H9 (cell line): ENCODE measurements at regions not wholly inside any gene's neighbourhood (a gene's known extent, or its start where the extent isn't known, plus 50 kb on each side); places are given as distances from the start of the nearest gene placed in this dataset.

Experiments
- DNase-seq: peaks from one replicate; pipeline ENCODE4 v3.0.0-alpha.2; 2017
- H2AFZ ChIP-seq: one replicate; pipeline ENCODE4 v1.6.1; 2013; ENCODE audit warnings: mild to moderate bottlenecking, low read length, control low read depth, moderate library complexity
- H2AK5ac ChIP-seq: 2 replicates; pipeline ENCODE4 v1.6.1; 2013; ENCODE audit warnings: low read length, control low read depth, mixed read lengths; ENCODE audit not compliant: insufficient read length
- H2BK120ac ChIP-seq: one replicate; pipeline ENCODE4 v1.6.1; 2013; ENCODE audit warnings: low read depth, mild to moderate bottlenecking, low read length, control low read depth, inconsistent platforms; ENCODE audit not compliant: poor library complexity, severe bottlenecking
- H2BK12ac ChIP-seq: 2 replicates; pipeline ENCODE4 v1.6.1; 2013; ENCODE audit warnings: low read length, control low read depth, mixed read lengths, low read depth; ENCODE audit not compliant: insufficient read length
- H2BK15ac ChIP-seq: 2 replicates; pipeline ENCODE4 v1.6.1; 2013; ENCODE audit warnings: low read depth, low read length, control low read depth
- H2BK20ac ChIP-seq: one replicate; pipeline ENCODE4 v1.6.1; 2013; ENCODE audit warnings: low read depth, mild to moderate bottlenecking, low read length, control low read depth, inconsistent platforms; ENCODE audit not compliant: poor library complexity, severe bottlenecking
- H2BK5ac ChIP-seq: 2 replicates; pipeline ENCODE4 v1.6.1; 2013; ENCODE audit warnings: low read length, control low read depth, mixed read lengths; ENCODE audit not compliant: insufficient read length
- H3K14ac ChIP-seq: 2 replicates; pipeline ENCODE4 v1.6.1; 2013; ENCODE audit warnings: low read length, control low read depth; ENCODE audit not compliant: insufficient read depth
- H3K18ac ChIP-seq: 2 replicates; pipeline ENCODE4 v1.6.1; 2013; ENCODE audit warnings: low read depth, mild to moderate bottlenecking, mixed read lengths, low read length, control low read depth; ENCODE audit not compliant: insufficient read length
- H3K23ac ChIP-seq: 2 replicates; pipeline ENCODE4 v1.6.1; 2013; ENCODE audit warnings: low read length, control low read depth, mixed read lengths, low read depth; ENCODE audit not compliant: insufficient read length
- H3K23me2 ChIP-seq: 2 replicates; pipeline ENCODE4 v1.6.1; 2013; ENCODE audit warnings: low read depth, mild to moderate bottlenecking, mixed read lengths, low read length, control low read depth; ENCODE audit not compliant: insufficient read length, poor library complexity, severe bottlenecking
- H3K27ac ChIP-seq: 2 replicates; pipeline ENCODE4 v1.5.1; 2013; ENCODE audit warnings: low read length, control low read depth, mixed read lengths, low read depth; ENCODE audit not compliant: insufficient read length
- H3K27me3 ChIP-seq: 2 replicates; pipeline ENCODE4 v1.6.1; 2013; ENCODE audit warnings: low read length, control low read depth, inconsistent platforms; ENCODE audit not compliant: insufficient read depth
- H3K4ac ChIP-seq: 2 replicates; pipeline ENCODE4 v1.6.1; 2013; ENCODE audit warnings: low read depth, mild to moderate bottlenecking, control low read depth, inconsistent platforms, low read length, moderate library complexity
- H3K4me1 ChIP-seq: 2 replicates; pipeline ENCODE4 v1.6.1; 2013; ENCODE audit warnings: low read length, control low read depth, inconsistent platforms; ENCODE audit not compliant: insufficient read depth
- H3K4me2 ChIP-seq: 2 replicates; pipeline ENCODE4 v1.6.1; 2013; ENCODE audit warnings: low read length, control low read depth, mixed read lengths; ENCODE audit not compliant: insufficient read length, insufficient read depth
- H3K56ac ChIP-seq: 2 replicates; pipeline ENCODE4 v1.6.1; 2013; ENCODE audit warnings: low read depth, mild to moderate bottlenecking, mixed read lengths, low read length, control low read depth; ENCODE audit not compliant: insufficient read length
- H3K79me1 ChIP-seq: 2 replicates; pipeline ENCODE4 v1.6.1; 2013; ENCODE audit warnings: low read depth, mild to moderate bottlenecking, moderate library complexity, low read length, control low read depth, inconsistent platforms; ENCODE audit not compliant: insufficient read depth, poor library complexity, severe bottlenecking
- H3K79me2 ChIP-seq: 2 replicates; pipeline ENCODE4 v1.6.1; 2013; ENCODE audit warnings: low read length, control low read depth, inconsistent platforms; ENCODE audit not compliant: insufficient read depth
- H3K9ac ChIP-seq: 2 replicates; pipeline ENCODE4 v1.6.1; 2013; ENCODE audit warnings: low read length, control low read depth, mixed read lengths; ENCODE audit not compliant: insufficient read length; ENCODE audit errors: extremely low read depth
- H3K9me3 ChIP-seq: one replicate; pipeline ENCODE4 v1.6.1; 2013; ENCODE audit warnings: low read depth, low read length, inconsistent platforms; ENCODE audit not compliant: control insufficient read depth
- H3T11ph ChIP-seq: one replicate; pipeline ENCODE4 v1.6.1; 2013; ENCODE audit warnings: mild to moderate bottlenecking, low read length, control low read depth, inconsistent platforms
- H4K20me1 ChIP-seq: one replicate; pipeline ENCODE4 v1.6.1; 2013; ENCODE audit not compliant: control insufficient read depth, insufficient read length, insufficient read depth
- H4K5ac ChIP-seq: 2 replicates; pipeline ENCODE4 v1.6.1; 2013; ENCODE audit warnings: low read depth, mild to moderate bottlenecking, mixed read lengths, low read length, control low read depth; ENCODE audit not compliant: insufficient read length
- H4K8ac ChIP-seq: replicated peaks from 2 replicates; pipeline ENCODE4 v1.6.1; 2013; ENCODE audit warnings: low read length, control low read depth, mixed read lengths, low read depth; ENCODE audit not compliant: insufficient read length
- H4K91ac ChIP-seq: 2 replicates; pipeline ENCODE4 v1.6.1; 2013; ENCODE audit warnings: low read depth, mild to moderate bottlenecking, moderate library complexity, mixed read lengths, low read length, control low read depth; ENCODE audit not compliant: insufficient read length
- H3K27ac Mint-ChIP-seq, 3 experiments: 2 replicates in 2 of 3; 3 replicates in 1 of 3; pipeline ENCODE4 v1.8.0; 2020 to 2021; ENCODE audit warnings: mixed read lengths in 3 of 3, mild to moderate bottlenecking in 1 of 3, moderate library complexity in 1 of 3
- H3K27me3 Mint-ChIP-seq: 2 replicates; pipeline ENCODE4 v1.8.0; 2021; ENCODE audit warnings: low read depth, mild to moderate bottlenecking, moderate library complexity, mixed read lengths
- H3K36me3 Mint-ChIP-seq, 3 experiments: 2 replicates in 2 of 3; 3 replicates in 1 of 3; pipeline ENCODE4 v1.8.0; 2020 to 2021; ENCODE audit warnings: low read depth in 3 of 3, mixed read lengths in 3 of 3; ENCODE audit not compliant: insufficient read depth in 1 of 3
- H3K4me1 Mint-ChIP-seq, 2 experiments: 2 replicates each; pipeline ENCODE4 v1.8.0; 2020; ENCODE audit warnings: mixed read lengths in 2 of 2
- H3K4me3 Mint-ChIP-seq, 2 experiments: 2 replicates in 1 of 2; 3 replicates in 1 of 2; pipeline ENCODE4 v1.8.0; 2020 to 2021; ENCODE audit warnings: mild to moderate bottlenecking in 2 of 2, mixed read lengths in 2 of 2, moderate library complexity in 1 of 2
- H3K9me3 Mint-ChIP-seq, 2 experiments: 2 replicates in 1 of 2; 3 replicates in 1 of 2; pipeline ENCODE4 v1.8.0; 2020; ENCODE audit warnings: mild to moderate bottlenecking in 2 of 2, mixed read lengths in 2 of 2, moderate library complexity in 1 of 2
- WGBS: extraction: QIAGEN DNeasy Blood & Tissue Kit; methylation state at CpG from one replicate; pipeline ENCODE4 v1.1.7; 2013; ENCODE audit warnings: missing lambda C conversion rate, low lambda C conversion rate, mixed read lengths; ENCODE audit not compliant: insufficient read length; ENCODE audit errors: extremely low coverage; 5-methylcytosine and 5-hydroxymethylcytosine counted together
- TF ChIP-seq, protein P1 (sequence below): fragments of 200-600 bp; sonication (generic); conservative IDR thresholded peaks from 3 replicates; pipeline ENCODE4 v1.8.0; 2021; ENCODE audit warnings: antibody characterized with exemption, mild to moderate bottlenecking

DNA sequence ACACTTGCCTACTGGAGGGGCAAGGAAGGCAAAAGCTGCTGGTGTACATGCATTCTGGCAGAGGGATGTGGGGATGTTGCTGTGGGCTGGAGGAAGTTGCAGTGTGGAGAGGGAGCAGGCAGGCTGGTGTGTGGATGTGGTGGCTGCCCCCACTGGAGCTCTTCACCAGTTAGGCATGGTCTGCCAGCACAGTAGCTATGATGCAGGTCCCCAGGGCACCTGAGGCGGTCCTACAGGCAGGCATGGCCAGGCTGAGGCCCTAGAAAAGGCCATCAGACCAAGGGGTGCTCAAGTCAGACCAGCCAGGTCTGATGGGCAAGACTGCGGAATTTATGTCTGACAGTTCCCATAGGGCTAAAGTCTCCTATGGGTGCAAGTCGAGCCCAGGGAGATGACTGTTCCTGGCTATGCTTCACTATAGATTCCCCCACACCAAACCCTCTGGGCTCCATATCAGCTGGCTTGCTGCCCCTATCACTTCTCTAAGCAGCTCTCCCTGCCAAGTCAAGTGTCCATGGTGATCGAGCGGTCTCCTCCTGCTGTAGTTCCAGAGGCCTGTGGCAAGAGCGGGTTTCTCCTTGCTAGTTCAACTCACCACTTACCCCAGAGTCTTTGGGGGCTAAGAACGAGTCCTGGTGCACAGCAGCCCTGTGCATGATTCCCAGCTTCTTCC, 473.1 kb downstream of the TDRD3 start:
- Mint-ChIP-seq H3K27ac (peak overlapping the region in 1 of 3 experiments; percentile 31; a peak in 1 of 7 replicates), H3K4me3 (no peak overlapping the region), H3K9me3 (peaks cover 13 to 17% of the 10 kb centered on the region in 2 experiments; a peak in 4 of 5 replicates), H3K36me3 (peaks cover 0 to 16% (median 0%) of the 10 kb centered on the region in 3 experiments; a peak in 3 of 7 replicates), H3K27me3 (no peaks in the 10 kb centered on the region), H3K4me1 (peaks cover 5 to 16% of the 10 kb centered on the region in 2 experiments; a peak in 3 of 4 replicates)
- Histone ChIP-seq H2BK20ac (no peak overlapping the region), H4K91ac (no peak overlapping the region), H3K14ac (no peak overlapping the region; the same call in 1 of the 2 replicates), H2BK120ac (no peak overlapping the region), H2AFZ (no peak overlapping the region), H3K4me1 (no peaks in the 10 kb centered on the region), H3T11ph (no peak overlapping the region), H3K9me3 (no peaks in the 10 kb centered on the region), H3K27me3 (no peaks in the 10 kb centered on the region), H2BK5ac (no peak overlapping the region), H4K8ac (no peak overlapping the region), H3K79me2 (no peaks in the 10 kb centered on the region), H3K4ac (no peak overlapping the region), H3K23ac (no peak overlapping the region), H3K4me2 (no peak overlapping the region), H4K20me1 (no peaks in the 10 kb centered on the region), H3K79me1 (no peaks in the 10 kb centered on the region), H3K9ac (no peak overlapping the region), H2AK5ac (no peak overlapping the region), H3K27ac (no peak overlapping the region), H2BK12ac (no peak overlapping the region), H3K18ac (no peak overlapping the region), H3K23me2 (no peaks in the 10 kb centered on the region), H4K5ac (no peak overlapping the region), H2BK15ac (no peak overlapping the region), H3K56ac (no peak overlapping the region)
- TF ChIP-seq, protein P1, sequence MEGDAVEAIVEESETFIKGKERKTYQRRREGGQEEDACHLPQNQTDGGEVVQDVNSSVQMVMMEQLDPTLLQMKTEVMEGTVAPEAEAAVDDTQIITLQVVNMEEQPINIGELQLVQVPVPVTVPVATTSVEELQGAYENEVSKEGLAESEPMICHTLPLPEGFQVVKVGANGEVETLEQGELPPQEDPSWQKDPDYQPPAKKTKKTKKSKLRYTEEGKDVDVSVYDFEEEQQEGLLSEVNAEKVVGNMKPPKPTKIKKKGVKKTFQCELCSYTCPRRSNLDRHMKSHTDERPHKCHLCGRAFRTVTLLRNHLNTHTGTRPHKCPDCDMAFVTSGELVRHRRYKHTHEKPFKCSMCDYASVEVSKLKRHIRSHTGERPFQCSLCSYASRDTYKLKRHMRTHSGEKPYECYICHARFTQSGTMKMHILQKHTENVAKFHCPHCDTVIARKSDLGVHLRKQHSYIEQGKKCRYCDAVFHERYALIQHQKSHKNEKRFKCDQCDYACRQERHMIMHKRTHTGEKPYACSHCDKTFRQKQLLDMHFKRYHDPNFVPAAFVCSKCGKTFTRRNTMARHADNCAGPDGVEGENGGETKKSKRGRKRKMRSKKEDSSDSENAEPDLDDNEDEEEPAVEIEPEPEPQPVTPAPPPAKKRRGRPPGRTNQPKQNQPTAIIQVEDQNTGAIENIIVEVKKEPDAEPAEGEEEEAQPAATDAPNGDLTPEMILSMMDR = no peak
- no CpG with 5 or more reads among the region's 7 CpGs for WGBS
- DNase-seq = no peak
